HFFc6 (cell line): ENCODE measurements at regions not wholly inside any gene's neighbourhood (a gene's known extent, or its start where the extent isn't known, plus 50 kb on each side); places are given as distances from the start of the nearest gene placed in this dataset.
"Not testable (repeated sequence)": the region's sequence is repeated elsewhere in the genome, so short reads cannot be mapped to it uniquely, and the experiment has no call there.

Experiments
- DNase-seq: peaks from one replicate; pipeline ENCODE4 v3.0.0-alpha.2; 2018
- H3K27ac Mint-ChIP-seq: 2 replicates; pipeline ENCODE4 v1.8.0; 2020; ENCODE audit warnings: mild to moderate bottlenecking, mixed read lengths
- H3K27me3 Mint-ChIP-seq: 2 replicates; pipeline ENCODE4 v1.8.0; 2021; ENCODE audit warnings: mild to moderate bottlenecking, moderate library complexity, mixed read lengths; ENCODE audit not compliant: insufficient read depth
- H3K36me3 Mint-ChIP-seq: 2 replicates; pipeline ENCODE4 v1.8.0; 2021; ENCODE audit warnings: low read depth, mixed read lengths
- H3K4me1 Mint-ChIP-seq: 2 replicates; pipeline ENCODE4 v1.8.0; 2020; ENCODE audit warnings: low read depth, mixed read lengths
- H3K4me3 Mint-ChIP-seq: 2 replicates; pipeline ENCODE4 v1.8.0; 2020; ENCODE audit warnings: mild to moderate bottlenecking, moderate library complexity, mixed read lengths
- H3K9me3 Mint-ChIP-seq: 2 replicates; pipeline ENCODE4 v1.8.0; 2020; ENCODE audit warnings: mild to moderate bottlenecking, mixed read lengths
- CTCF ChIP-seq: fragments of 200-600 bp; sonication (generic); IDR thresholded peaks from 2 replicates; pipeline ENCODE4 v1.5.0; 2021; ENCODE audit warnings: antibody characterized with exemption, mild to moderate bottlenecking

GRCh38 chr3:98680723-98681122 lies 82.4 kb upstream of the ST3GAL6 start:
- TF ChIP-seq CTCF: no peak
- peaks cover 27% of the 10 kb centered on the region for H3K27me3 Mint-ChIP-seq

GRCh38 chr3:98681486-98681885 lies 81.7 kb upstream of the ST3GAL6 start:
- Mint-ChIP-seq H3K27me3 (peaks cover 34% of the 10 kb centered on the region), H3K27ac (no peak overlapping the region), H3K36me3 (no peaks in the 10 kb centered on the region; the same call in 1 of the 2 replicates), H3K9me3 (0 out of 2 replicates have a peak, but pooled peaks cover 4% of the 10 kb centered on the region), H3K4me1 (peaks cover 7% of the 10 kb centered on the region; the same call in 1 of the 2 replicates), H3K4me3 (no peak overlapping the region)
- TF ChIP-seq CTCF: no peak
- DNase-seq: no peak

More at GRCh38 chr3:98680723-98681122, 82.4 kb upstream of the ST3GAL6 start:
- DNase-seq: peak; percentile 68
- Mint-ChIP-seq H3K9me3 (no peaks in the 10 kb centered on the region), H3K27ac (peak overlapping the region; percentile 46; the same call in 1 of the 2 replicates), H3K4me3 (no peak overlapping the region), H3K36me3 (no peaks in the 10 kb centered on the region; the same call in 1 of the 2 replicates), H3K4me1 (peaks cover 7% of the 10 kb centered on the region; the same call in 1 of the 2 replicates)

GRCh38 chr3:98682391-98682790 lies 80.7 kb upstream of the ST3GAL6 start:
- H3K9me3 Mint-ChIP-seq, H3K36me3 Mint-ChIP-seq, H3K27ac Mint-ChIP-seq, DNase-seq, H3K4me3 Mint-ChIP-seq, H3K4me1 Mint-ChIP-seq: not testable (repeated sequence)
- H3K27me3 Mint-ChIP-seq: peaks cover 33% of the 10 kb centered on the region

GRCh38 chr3:98688363-98688762 lies 74.8 kb upstream of the ST3GAL6 start:
- peaks cover 24% of the 10 kb centered on the region for H3K4me1 Mint-ChIP-seq
- H3K27me3 Mint-ChIP-seq: peaks cover 22% of the 10 kb centered on the region
- H3K9me3 Mint-ChIP-seq: peaks cover 8% of the 10 kb centered on the region; the same call in 1 of the 2 replicates

GRCh38 chr3:98690876-98691275 lies 72.3 kb upstream of the ST3GAL6 start:
- Mint-ChIP-seq H3K27ac (no peak overlapping the region), H3K4me3 (no peak overlapping the region; the same call in 1 of the 2 replicates), H3K9me3 (peaks cover 8% of the 10 kb centered on the region; the same call in 1 of the 2 replicates), H3K4me1 (peaks cover 34% of the 10 kb centered on the region), H3K36me3 (peaks cover 7% of the 10 kb centered on the region), H3K27me3 (peaks cover 6% of the 10 kb centered on the region)
- DNase-seq: peak; percentile 15
- no peak for TF ChIP-seq CTCF

More at GRCh38 chr3:98688363-98688762, 74.8 kb upstream of the ST3GAL6 start:
- H3K36me3 Mint-ChIP-seq: peaks cover 7% of the 10 kb centered on the region
- DNase-seq: no peak
- no peak overlapping the region for H3K4me3 Mint-ChIP-seq
- no peak for TF ChIP-seq CTCF
- H3K27ac Mint-ChIP-seq: no peak overlapping the region

- no peak overlapping the region for H3K4me3 Mint-ChIP-seq
- H3K27me3 Mint-ChIP-seq: no peaks in the 10 kb centered on the region; the same call in 1 of the 2 replicates
- DNase-seq: no peak
- H3K4me1 Mint-ChIP-seq: peaks cover 44% of the 10 kb centered on the region
- peaks cover 3% of the 10 kb centered on the region; the same call in 1 of the 2 replicates for H3K9me3 Mint-ChIP-seq
- TF ChIP-seq CTCF: no peak
- no peak overlapping the region for H3K27ac Mint-ChIP-seq
- peaks cover 7% of the 10 kb centered on the region for H3K36me3 Mint-ChIP-seq
These were observed 71.2 kb upstream of the ST3GAL6 start for GRCh38 chr3:98691897-98692296.
